ENCODE measurements at regions not wholly inside any gene's neighbourhood (a gene's known extent, or its start where the extent isn't known, plus 50 kb on each side); places are given as distances from the start of the nearest gene placed in this dataset.
"Not testable (repeated sequence)": the region's sequence is repeated elsewhere in the genome, so short reads cannot be mapped to it uniquely, and the experiment has no call there.

- not testable (repeated sequence) for DNase-seq (ENCODE audit: low spot score)
Observed at GRCh38 chr10:33007731-33008381, 49.8 kb upstream of the ITGB1 start.
